BLaER1 (cell line): ENCODE measurements at regions not wholly inside any gene's neighbourhood (a gene's known extent, or its start where the extent isn't known, plus 50 kb on each side); places are given as distances from the start of the nearest gene placed in this dataset.
"Not testable (repeated sequence)": the region's sequence is repeated elsewhere in the genome, so short reads cannot be mapped to it uniquely, and the experiment has no call there.

Source experiments
- H3K27ac ChIP-seq: shearing (Covaris generic); formaldehyde crosslinking; 2 replicates; pipeline ENCODE4 v1.8.1; 2022
- H3K27me3 ChIP-seq: shearing (Covaris generic); formaldehyde crosslinking; 2 replicates; pipeline ENCODE4 v1.8.1; 2022
- H3K36me3 ChIP-seq: shearing (Covaris generic); formaldehyde crosslinking; 2 replicates; pipeline ENCODE4 v1.8.1; 2022
- H3K4me1 ChIP-seq: shearing (Covaris generic); formaldehyde crosslinking; 2 replicates; pipeline ENCODE4 v1.8.1; 2022
- H3K4me2 ChIP-seq: shearing (Covaris generic); formaldehyde crosslinking; 2 replicates; pipeline ENCODE4 v1.8.1; 2022
- H3K4me3 ChIP-seq: shearing (Covaris generic); formaldehyde crosslinking; 2 replicates; pipeline ENCODE4 v1.8.1; 2022
- H3K9ac ChIP-seq: shearing (Covaris generic); formaldehyde crosslinking; 2 replicates; pipeline ENCODE4 v1.8.1; 2022
- H3K9me3 ChIP-seq: shearing (Covaris generic); formaldehyde crosslinking; 2 replicates; pipeline ENCODE4 v1.8.1; 2022
- H4K20me1 ChIP-seq: shearing (Covaris generic); formaldehyde crosslinking; 2 replicates; pipeline ENCODE4 v1.8.1; 2022
- Cebpa-rat ChIP-seq: shearing (Covaris generic); IDR thresholded peaks from 2 replicates; pipeline ENCODE4 v1.8.1; 2022

- no peak overlapping the region for H3K4me2 ChIP-seq
- H3K27me3 ChIP-seq, result no peaks in the 10 kb centered on the region
- no peak overlapping the region for H3K4me3 ChIP-seq
- H4K20me1 ChIP-seq, result no peaks in the 10 kb centered on the region
- no peak overlapping the region for H3K9ac ChIP-seq
- H3K9me3 ChIP-seq, result peaks cover 33% of the 10 kb centered on the region
- no peak overlapping the region for H3K27ac ChIP-seq
- H3K4me1 ChIP-seq, result no peaks in the 10 kb centered on the region
- no peaks in the 10 kb centered on the region; the same call in 1 of the 2 replicates for H3K36me3 ChIP-seq
- no peak for TF ChIP-seq Cebpa-rat
Measured at GRCh38 chr9:91011891-91012290, 210.3 kb downstream of the SYK start.

- H3K4me1 ChIP-seq, result peaks cover 11% of the 10 kb centered on the region
- H3K4me3 ChIP-seq, result no peak overlapping the region
- no peak overlapping the region for H3K4me2 ChIP-seq
- H3K9ac ChIP-seq, result no peak overlapping the region
- no peaks in the 10 kb centered on the region; the same call in 1 of the 2 replicates for H3K36me3 ChIP-seq
- no peaks in the 10 kb centered on the region for H4K20me1 ChIP-seq
- peaks cover 44% of the 10 kb centered on the region for H3K9me3 ChIP-seq
- no peak overlapping the region for H3K27ac ChIP-seq
- no peaks in the 10 kb centered on the region for H3K27me3 ChIP-seq
- TF ChIP-seq Cebpa-rat, result no peak
Measured at GRCh38 chr9:91012933-91013841, 211.6 kb downstream of the SYK start.

GRCh38 chr9:91017245-91017644, 215.6 kb downstream of the SYK start:
- Histone ChIP-seq H3K36me3 (no peaks in the 10 kb centered on the region; the same call in 1 of the 2 replicates), H3K9me3 (peaks cover 54% of the 10 kb centered on the region), H3K4me3 (no peak overlapping the region), H3K9ac (no peak overlapping the region), H3K4me1 (peaks cover 14% of the 10 kb centered on the region), H3K4me2 (peak overlapping the region; percentile 65), H4K20me1 (no peaks in the 10 kb centered on the region), H3K27ac (no peak overlapping the region), H3K27me3 (no peaks in the 10 kb centered on the region)
- no peak for TF ChIP-seq Cebpa-rat

- H3K4me3 ChIP-seq, H3K9ac ChIP-seq, H4K20me1 ChIP-seq, H3K27ac ChIP-seq, H3K36me3 ChIP-seq, H3K27me3 ChIP-seq, H3K4me2 ChIP-seq: not testable (repeated sequence)
- Histone ChIP-seq H3K9me3 (peaks cover 40% of the 10 kb centered on the region), H3K4me1 (peaks cover 14% of the 10 kb centered on the region)
Measured at GRCh38 chr9:91019871-91020270, 218.3 kb downstream of the SYK start.

- not testable (repeated sequence) for H3K27me3 ChIP-seq, H3K36me3 ChIP-seq, H3K9ac ChIP-seq, H3K4me2 ChIP-seq, H4K20me1 ChIP-seq, H3K27ac ChIP-seq, H3K4me3 ChIP-seq
- H3K9me3 ChIP-seq, result peaks cover 40% of the 10 kb centered on the region
- H3K4me1 ChIP-seq, result peaks cover 14% of the 10 kb centered on the region
Measured at GRCh38 chr9:91021656-91022055, 220.0 kb downstream of the SYK start.

GRCh38 chr9:91023741-91024140, 222.1 kb downstream of the SYK start:
- H3K27ac ChIP-seq, result no peak overlapping the region
- no peak overlapping the region for H3K4me2 ChIP-seq
- no peak for TF ChIP-seq Cebpa-rat
- no peak overlapping the region for H3K9ac ChIP-seq
- peaks cover 32% of the 10 kb centered on the region for H3K9me3 ChIP-seq
- H4K20me1 ChIP-seq, result no peaks in the 10 kb centered on the region
- H3K27me3 ChIP-seq, result no peaks in the 10 kb centered on the region
- H3K4me1 ChIP-seq, result no peaks in the 10 kb centered on the region
- H3K4me3 ChIP-seq, result no peak overlapping the region
- H3K36me3 ChIP-seq, result no peaks in the 10 kb centered on the region

GRCh38 chr9:91024841-91025240, 223.2 kb downstream of the SYK start:
- Histone ChIP-seq H4K20me1 (no peaks in the 10 kb centered on the region), H3K9me3 (peaks cover 23% of the 10 kb centered on the region), H3K9ac (no peak overlapping the region), H3K27me3 (no peaks in the 10 kb centered on the region), H3K4me2 (no peak overlapping the region), H3K4me3 (no peak overlapping the region), H3K36me3 (no peaks in the 10 kb centered on the region), H3K4me1 (no peaks in the 10 kb centered on the region), H3K27ac (no peak overlapping the region)
- TF ChIP-seq Cebpa-rat, result no peak

GRCh38 chr9:91025856-91026255, 224.2 kb downstream of the SYK start:
- Histone ChIP-seq H3K4me3 (no peak overlapping the region), H3K9me3 (peaks cover 17% of the 10 kb centered on the region), H3K36me3 (no peaks in the 10 kb centered on the region), H3K4me2 (no peak overlapping the region), H3K27me3 (no peaks in the 10 kb centered on the region), H3K9ac (no peak overlapping the region), H3K27ac (no peak overlapping the region), H3K4me1 (no peaks in the 10 kb centered on the region), H4K20me1 (no peaks in the 10 kb centered on the region)
- no peak for TF ChIP-seq Cebpa-rat

GRCh38 chr9:91026266-91026665, 224.6 kb downstream of the SYK start:
- TF ChIP-seq Cebpa-rat, result no peak

GRCh38 chr9:91027005-91027404, 225.4 kb downstream of the SYK start:
- H3K4me1 ChIP-seq, result no peaks in the 10 kb centered on the region
- H3K9ac ChIP-seq, result no peak overlapping the region
- no peak for TF ChIP-seq Cebpa-rat
- no peaks in the 10 kb centered on the region for H3K27me3 ChIP-seq
- H3K9me3 ChIP-seq, result peaks cover 17% of the 10 kb centered on the region
- no peak overlapping the region for H3K4me3 ChIP-seq
- no peak overlapping the region for H3K4me2 ChIP-seq
- no peaks in the 10 kb centered on the region for H3K36me3 ChIP-seq
- H3K27ac ChIP-seq, result no peak overlapping the region
- no peaks in the 10 kb centered on the region for H4K20me1 ChIP-seq

More at GRCh38 chr9:91026266-91026665, 224.6 kb downstream of the SYK start:
- Histone ChIP-seq H3K4me3 (no peak overlapping the region), H3K9ac (no peak overlapping the region), H3K9me3 (peaks cover 17% of the 10 kb centered on the region), H3K4me2 (no peak overlapping the region), H3K27ac (no peak overlapping the region), H3K4me1 (no peaks in the 10 kb centered on the region), H3K27me3 (no peaks in the 10 kb centered on the region), H4K20me1 (no peaks in the 10 kb centered on the region), H3K36me3 (no peaks in the 10 kb centered on the region)
